HG02884 (cell line): ENCODE measurements at regions not wholly inside any gene's neighbourhood (a gene's known extent, or its start where the extent isn't known, plus 50 kb on each side); places are given as distances from the start of the nearest gene placed in this dataset.
"Not testable (repeated sequence)": the region's sequence is repeated elsewhere in the genome, so short reads cannot be mapped to it uniquely, and the experiment has no call there.

Experiments used
- ATAC-seq: cut with Tn5 transposase; IDR thresholded peaks from one replicate; pipeline ENCODE4 v1.9.1; 2021; ENCODE audit warnings: mild to moderate bottlenecking, moderate library complexity; ENCODE audit not compliant: unreplicated experiment

- not testable (repeated sequence) for ATAC-seq
Observed at GRCh38 chr7:26424319-26424718, 132.7 kb downstream of the SNX10 start.

DNA sequence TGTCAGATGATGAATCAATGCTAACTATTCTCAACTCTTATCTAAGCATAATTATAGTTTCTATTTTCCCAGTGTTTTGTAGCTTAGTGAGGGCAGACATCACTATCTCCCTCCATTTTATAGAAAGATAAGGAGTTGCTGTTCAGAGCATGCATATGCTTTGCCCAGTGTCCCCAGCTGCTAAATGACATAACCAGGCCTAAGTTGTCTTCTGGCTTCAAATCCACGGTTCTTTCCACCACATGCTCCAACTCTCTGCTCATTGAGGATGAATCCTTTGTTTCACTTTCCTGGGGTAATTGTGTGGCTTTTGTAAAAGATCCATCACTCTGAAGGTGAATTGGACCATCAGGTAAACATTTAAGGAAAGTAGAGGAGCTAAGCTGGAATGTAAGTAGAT is 134.0 kb downstream of the SNX10 start:
- ATAC-seq = no peak

- ATAC-seq = no peak
Observed at GRCh38 chr7:26426096-26426495, 134.4 kb downstream of the SNX10 start.

- ATAC-seq = no peak
Observed at GRCh38 chr7:26428571-26428970, 136.9 kb downstream of the SNX10 start.

- no peak for ATAC-seq
Observed at GRCh38 chr7:26429168-26429567, 137.5 kb downstream of the SNX10 start.

- no peak for ATAC-seq
Observed at GRCh38 chr7:26434974-26435373, 143.3 kb downstream of the SNX10 start.

- no peak for ATAC-seq
Observed at GRCh38 chr7:26437003-26437532, 145.4 kb downstream of the SNX10 start.

- no peak for ATAC-seq
Observed at GRCh38 chr7:26438078-26438477, 146.4 kb downstream of the SNX10 start.

- no peak for ATAC-seq
Observed at GRCh38 chr7:26439521-26440232, 148.0 kb downstream of the SNX10 start.

DNA sequence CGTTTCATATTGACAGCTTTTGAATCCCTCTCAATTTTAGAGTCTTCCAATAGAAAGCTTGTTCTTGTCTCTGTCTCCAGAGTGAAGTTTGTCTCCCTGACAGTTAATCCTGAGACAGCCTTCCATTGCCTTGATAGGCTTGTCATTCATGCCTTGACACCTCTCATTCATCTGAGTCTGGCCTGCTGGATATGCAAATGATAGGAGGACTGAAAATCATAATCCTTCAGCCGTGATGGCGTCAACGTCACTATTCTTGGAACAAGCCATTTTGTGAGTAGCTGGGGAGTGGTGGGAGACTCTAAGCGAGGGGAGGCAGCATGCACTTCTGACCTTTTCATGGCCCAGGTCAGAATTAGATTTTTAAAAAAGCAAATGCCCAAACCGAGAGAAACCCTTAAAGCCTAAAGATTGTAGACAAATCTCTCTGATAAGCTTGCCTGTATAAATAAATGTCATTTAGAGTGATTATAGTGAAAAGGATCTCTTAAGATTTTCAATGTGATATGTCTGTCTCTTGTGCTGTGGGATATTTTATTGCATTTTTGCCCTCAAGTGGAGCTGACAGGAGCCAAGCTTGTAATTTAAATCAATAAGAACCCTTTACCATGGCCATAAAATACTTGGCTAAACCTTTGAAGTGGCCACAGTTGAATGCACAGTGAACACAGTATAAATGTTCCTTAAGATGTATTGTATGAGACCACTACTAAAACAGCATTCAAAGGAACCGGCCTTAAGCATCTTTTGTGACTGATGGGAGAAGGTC is 148.8 kb downstream of the SNX10 start:
- no peak for ATAC-seq

- ATAC-seq = no peak
Observed at GRCh38 chr7:26441002-26441521, 149.4 kb downstream of the SNX10 start.

DNA sequence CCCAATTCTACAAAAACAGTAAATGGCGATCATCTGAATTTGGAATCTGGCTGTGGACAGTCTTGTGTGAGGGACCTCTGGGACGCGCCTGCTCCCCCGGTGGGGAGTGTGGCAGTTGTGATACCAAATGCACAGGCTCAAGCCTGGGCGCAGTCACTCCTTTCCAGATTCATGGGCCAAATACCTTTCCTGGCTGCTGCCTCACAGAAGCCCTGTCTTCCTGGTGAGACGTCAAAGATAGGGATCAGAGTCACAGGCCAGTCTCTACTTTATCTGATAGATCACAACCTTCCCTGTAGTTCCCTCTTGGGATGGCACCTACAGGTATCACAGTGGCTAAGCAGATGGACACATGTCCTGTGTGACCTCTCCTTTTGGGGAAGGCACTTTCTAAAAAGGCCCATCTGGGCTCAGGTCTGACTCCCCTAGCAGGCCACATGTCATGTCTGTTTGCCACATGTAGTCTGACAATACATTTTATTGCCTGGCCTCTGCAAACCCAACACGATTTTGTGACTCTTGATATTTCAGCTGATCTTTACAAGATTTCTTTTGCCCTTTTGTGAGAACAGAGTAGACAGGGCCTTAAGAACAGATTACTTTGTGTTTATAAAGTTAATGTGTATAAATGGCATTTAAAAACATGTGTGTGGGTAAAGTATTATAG is 150.1 kb downstream of the SNX10 start:
- ATAC-seq = no peak

DNA sequence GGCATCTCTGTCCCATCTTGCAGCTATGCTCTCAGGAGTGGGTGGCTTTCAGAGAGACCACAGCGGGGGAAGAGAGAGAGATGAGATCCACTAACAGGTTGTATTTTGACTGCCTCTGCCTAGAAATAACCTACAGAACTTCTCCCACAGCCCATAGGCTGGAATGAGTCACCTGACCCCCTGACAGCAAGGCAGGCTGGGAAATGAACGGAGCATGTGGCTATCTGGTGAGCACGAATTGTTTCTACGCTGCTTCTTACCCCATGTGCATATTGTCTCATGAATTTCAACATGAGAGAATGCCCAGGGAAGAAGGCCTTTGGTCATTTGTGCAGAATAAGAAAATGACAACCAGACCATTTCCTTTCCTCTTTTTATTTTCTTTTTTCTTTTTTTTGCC is 151.3 kb downstream of the SNX10 start:
- no peak for ATAC-seq

DNA sequence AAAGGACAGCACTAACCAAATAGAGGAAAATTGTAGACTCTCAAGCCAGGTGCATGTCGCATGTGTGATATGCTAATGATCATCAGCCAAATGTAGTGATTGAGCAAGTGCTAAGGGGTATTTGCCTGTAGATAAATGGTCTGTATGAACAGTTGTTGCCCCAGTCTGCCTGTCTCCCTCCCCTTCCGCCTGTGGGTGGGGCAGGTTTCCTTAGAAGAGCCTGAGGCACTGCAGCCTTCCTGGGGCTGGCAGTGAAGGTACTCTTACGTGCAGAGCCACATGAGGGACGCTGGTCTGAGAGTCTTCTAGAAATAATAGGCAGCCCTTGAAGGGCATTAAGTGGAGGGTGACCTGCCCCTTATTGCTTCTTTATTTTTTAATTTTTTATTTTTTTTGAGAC is 152.1 kb downstream of the SNX10 start:
- ATAC-seq = no peak

DNA sequence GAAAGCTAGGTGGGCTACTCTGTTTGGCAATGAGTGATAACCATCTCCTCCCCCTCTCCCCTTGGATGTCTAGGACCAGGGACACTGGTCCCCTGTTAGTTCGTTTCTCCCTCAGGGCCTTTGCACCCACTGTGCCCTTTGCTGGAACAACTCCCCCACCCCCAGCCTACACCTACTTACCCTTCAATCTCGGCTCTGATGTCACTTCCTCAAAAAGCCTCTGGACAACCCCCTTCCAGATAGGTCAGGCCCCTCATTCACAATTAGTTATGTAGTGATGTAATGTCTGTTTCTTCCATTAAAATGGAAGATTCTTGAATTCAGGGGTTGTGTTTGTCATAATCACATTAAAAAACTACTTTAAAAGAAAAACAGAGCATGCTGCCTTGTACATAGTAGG is 152.9 kb downstream of the SNX10 start:
- no peak for ATAC-seq

DNA sequence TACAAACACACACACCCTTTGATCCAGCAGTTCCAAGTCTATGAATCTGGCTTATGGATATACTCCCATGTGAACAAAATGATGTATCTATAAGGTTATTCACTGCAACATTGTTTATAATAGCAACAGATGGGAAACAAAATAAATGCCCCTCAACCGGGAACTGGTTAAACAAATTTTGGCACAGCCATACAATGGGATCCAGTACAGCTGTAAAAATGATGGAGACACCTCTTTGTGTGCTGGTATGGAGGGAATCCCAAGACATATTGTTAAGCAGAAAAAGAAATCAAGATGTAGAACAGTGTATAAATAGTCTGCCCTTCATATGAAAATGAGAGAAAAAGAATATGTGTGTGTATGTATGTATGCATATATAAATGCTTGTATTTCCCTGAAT is 155.5 kb downstream of the SNX10 start:
- ATAC-seq = no peak

- ATAC-seq = no peak
Observed at GRCh38 chr7:26449175-26450165, 157.8 kb downstream of the SNX10 start.

GRCh38 chr7:26451997-26452396 is 160.3 kb downstream of the SNX10 start:
- no peak for ATAC-seq

DNA sequence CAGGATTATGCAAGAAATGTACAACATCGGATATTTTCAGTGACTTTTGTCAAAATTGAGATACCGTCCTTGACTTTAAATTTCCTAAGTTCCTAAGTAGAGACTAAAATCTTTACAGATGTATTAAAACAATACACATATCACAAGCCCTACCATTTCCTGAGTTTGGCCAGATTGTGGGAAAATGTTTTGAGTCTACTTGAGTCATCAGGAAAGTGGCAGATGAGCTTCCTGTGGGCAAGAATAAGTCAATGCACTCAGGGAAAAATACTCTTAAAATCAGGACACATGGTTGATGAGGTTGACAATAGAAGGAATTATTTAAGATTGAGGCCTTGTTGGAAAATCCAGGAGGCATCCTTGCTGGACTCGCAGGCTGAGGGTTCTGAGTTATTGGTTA is 162.5 kb downstream of the SNX10 start:
- ATAC-seq = no peak

- no peak for ATAC-seq
Observed at GRCh38 chr7:26457696-26458327, 166.2 kb downstream of the SNX10 start.
